ENCODE measurements at regions not wholly inside any gene's neighbourhood (a gene's known extent, or its start where the extent isn't known, plus 50 kb on each side); places are given as distances from the start of the nearest gene placed in this dataset.

DNA sequence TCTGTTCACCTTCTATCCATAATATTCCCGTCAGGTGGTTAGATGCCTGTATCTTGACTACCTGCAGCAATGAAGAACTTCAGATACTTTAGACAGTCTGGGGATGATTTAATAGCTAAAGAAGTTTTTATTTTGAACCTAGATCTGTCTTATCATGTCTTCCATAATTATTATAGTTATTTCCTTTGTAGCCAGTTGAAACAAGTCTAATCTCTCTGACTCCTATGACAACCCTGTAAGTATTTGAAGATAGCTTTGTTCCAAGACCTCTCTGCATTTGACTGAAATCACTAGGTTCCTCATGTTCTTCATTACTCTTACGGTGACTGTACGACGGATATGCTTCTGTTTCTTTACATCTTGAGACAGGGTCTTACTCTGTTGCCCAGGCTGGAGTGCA lies 316.6 kb upstream of the BMP2 start:
- Histone ChIP-seq H3K4me1 (ENCODE audit: control insufficient read depth in 2 of 3, insufficient read depth in 2 of 3, low read depth in 1 of 3, low read length in 3 of 3) (no peaks in the 10 kb centered on the region), H3K9me3 (ENCODE audit: control insufficient read depth in 2 of 3, insufficient read depth in 1 of 3, low read length in 3 of 3) (no peaks in the 10 kb centered on the region), H3K4me3 (ENCODE audit: low read length in 3 of 3) (no peak overlapping the region), H3K27ac (ENCODE audit: low read depth in 2 of 2, low read length in 2 of 2) (no peak overlapping the region), H3K27me3 (ENCODE audit: control insufficient read depth, insufficient read depth, low read length) (no peaks in the 10 kb centered on the region), H3K9ac (ENCODE audit: low read length in 3 of 3) (no peak overlapping the region), H3K36me3 (ENCODE audit: control insufficient read depth in 2 of 3, insufficient read depth in 3 of 3, low read length in 3 of 3) (no peaks in the 10 kb centered on the region)
- no peak for FAIRE-seq
- intact Hi-C loops (cut with DNase I), result no loop called here
- DNase-seq, result no peak
- no peak for TF ChIP-seq CTCF (IDR thresholded peaks at IDR 0.05; ENCODE audit: borderline replicate concordance, extremely low read depth, insufficient read depth)

DNA sequence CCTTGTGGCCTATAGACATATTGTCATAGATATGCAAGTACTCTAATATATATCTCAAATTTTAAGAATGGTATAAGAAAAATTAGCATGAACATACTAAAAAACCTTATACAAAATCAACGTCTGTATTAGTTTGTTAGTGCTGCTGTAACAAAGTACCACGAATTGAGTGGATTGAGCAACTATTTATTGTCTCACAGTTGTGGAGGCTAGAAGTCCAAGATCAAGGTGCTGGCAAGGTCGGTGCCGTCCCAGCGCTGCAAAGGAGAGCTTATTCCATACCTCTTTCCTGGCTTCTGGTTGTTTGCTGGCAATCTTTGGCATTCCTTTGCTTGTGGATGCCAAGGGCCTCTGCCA lies 317.6 kb upstream of the FERMT1 start:
- FAIRE-seq (no peak), DNase-seq (no peak)
- Histone ChIP-seq H3K9me3 (ENCODE audit: control insufficient read depth in 2 of 3, insufficient read depth in 1 of 3, low read length in 3 of 3) (no peaks in the 10 kb centered on the region), H3K4me3 (ENCODE audit: low read length in 3 of 3) (no peak overlapping the region), H3K4me1 (ENCODE audit: control insufficient read depth in 2 of 3, insufficient read depth in 2 of 3, low read depth in 1 of 3, low read length in 3 of 3) (no peaks in the 10 kb centered on the region), H3K27ac (ENCODE audit: low read depth in 2 of 2, low read length in 2 of 2) (no peak overlapping the region), H3K27me3 (ENCODE audit: control insufficient read depth, insufficient read depth, low read length) (no peaks in the 10 kb centered on the region), H3K36me3 (ENCODE audit: control insufficient read depth in 2 of 3, insufficient read depth in 3 of 3, low read length in 3 of 3) (no peaks in the 10 kb centered on the region), H3K9ac (ENCODE audit: low read length in 3 of 3) (no peak overlapping the region)
- intact Hi-C loops (cut with DNase I), result no loop called here
- no peak for TF ChIP-seq CTCF (IDR thresholded peaks at IDR 0.05; ENCODE audit: borderline replicate concordance, extremely low read depth, insufficient read depth)

- Histone ChIP-seq H3K4me3 (ENCODE audit: low read length in 3 of 3) (no peak overlapping the region), H3K9me3 (ENCODE audit: control insufficient read depth in 2 of 3, insufficient read depth in 1 of 3, low read length in 3 of 3) (no peaks in the 10 kb centered on the region), H3K9ac (ENCODE audit: low read length in 3 of 3) (no peak overlapping the region), H3K27ac (ENCODE audit: low read depth in 2 of 2, low read length in 2 of 2) (no peak overlapping the region), H3K27me3 (ENCODE audit: control insufficient read depth, insufficient read depth, low read length) (no peaks in the 10 kb centered on the region), H3K36me3 (ENCODE audit: control insufficient read depth in 2 of 3, insufficient read depth in 3 of 3, low read length in 3 of 3) (no peaks in the 10 kb centered on the region), H3K4me1 (ENCODE audit: control insufficient read depth in 2 of 3, insufficient read depth in 2 of 3, low read depth in 1 of 3, low read length in 3 of 3) (no peaks in the 10 kb centered on the region)
- FAIRE-seq (no peak), DNase-seq (no peak)
- no peak for TF ChIP-seq CTCF (IDR thresholded peaks at IDR 0.05; ENCODE audit: borderline replicate concordance, extremely low read depth, insufficient read depth)
- intact Hi-C loops (cut with DNase I), result no loop called here
These were observed 317.1 kb upstream of the FERMT1 start for GRCh38 chr20:6439737-6440442.

DNA sequence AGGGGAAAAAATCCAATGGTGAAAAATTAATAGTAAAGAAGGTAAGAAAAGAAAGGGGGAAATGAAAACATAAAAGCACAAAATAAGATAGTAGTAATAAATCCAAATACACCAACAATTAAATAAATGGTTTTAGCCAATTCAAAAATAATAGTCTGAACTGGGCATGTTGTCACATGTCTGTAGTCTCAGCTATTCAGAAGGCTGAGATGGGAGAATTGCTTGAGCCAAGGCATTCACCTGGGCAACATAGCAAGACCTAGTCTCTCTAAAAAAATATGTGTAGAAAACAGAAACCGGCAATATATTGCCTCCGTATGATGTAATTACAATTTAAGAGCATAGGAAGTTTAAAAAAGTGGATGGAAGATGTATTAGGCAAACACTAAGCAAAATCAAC lies 311.3 kb upstream of the FERMT1 start:
- H3K9ac ChIP-seq (ENCODE audit: low read length in 3 of 3), result no peak overlapping the region
- no peak for TF ChIP-seq CTCF (IDR thresholded peaks at IDR 0.05; ENCODE audit: borderline replicate concordance, extremely low read depth, insufficient read depth)
- no peak for FAIRE-seq
- intact Hi-C loops (cut with DNase I), result no loop called here
- H3K36me3 ChIP-seq (ENCODE audit: control insufficient read depth in 2 of 3, insufficient read depth in 3 of 3, low read length in 3 of 3), result no peaks in the 10 kb centered on the region
- no peaks in the 10 kb centered on the region for H3K27me3 ChIP-seq (ENCODE audit: control insufficient read depth, insufficient read depth, low read length)
- no peak overlapping the region for H3K4me3 ChIP-seq (ENCODE audit: low read length in 3 of 3)
- no peaks in the 10 kb centered on the region for H3K9me3 ChIP-seq (ENCODE audit: control insufficient read depth in 2 of 3, insufficient read depth in 1 of 3, low read length in 3 of 3)
- H3K4me1 ChIP-seq (ENCODE audit: control insufficient read depth in 2 of 3, insufficient read depth in 2 of 3, low read depth in 1 of 3, low read length in 3 of 3), result no peaks in the 10 kb centered on the region
- H3K27ac ChIP-seq (ENCODE audit: low read depth in 2 of 2, low read length in 2 of 2), result no peak overlapping the region
- DNase-seq, result no peak
